IPS-20b (cell line): ENCODE measurements at regions not wholly inside any gene's neighbourhood (a gene's known extent, or its start where the extent isn't known, plus 50 kb on each side); places are given as distances from the start of the nearest gene placed in this dataset.

Experiments
- H3K27ac ChIP-seq: one replicate; pipeline ENCODE4 v1.5.1; 2013; ENCODE audit warnings: low read length
- H3K27me3 ChIP-seq: 2 replicates; pipeline ENCODE4 v1.6.1; 2013; ENCODE audit warnings: mild to moderate bottlenecking, low read length, inconsistent platforms; ENCODE audit not compliant: insufficient read depth
- H3K36me3 ChIP-seq: 2 replicates; pipeline ENCODE4 v1.6.1; 2013; ENCODE audit warnings: low read depth, mild to moderate bottlenecking, inconsistent platforms, low read length, moderate library complexity; ENCODE audit not compliant: insufficient read depth
- H3K4me1 ChIP-seq: 2 replicates; pipeline ENCODE4 v1.6.1; 2013; ENCODE audit warnings: mild to moderate bottlenecking, control low read depth, inconsistent platforms, low read length, moderate library complexity; ENCODE audit not compliant: insufficient read depth
- H3K4me3 ChIP-seq: 2 replicates; pipeline ENCODE4 v1.5.1; 2013; ENCODE audit warnings: mild to moderate bottlenecking, low read length, inconsistent platforms
- H3K9ac ChIP-seq: 2 replicates; pipeline ENCODE4 v1.6.1; 2013; ENCODE audit warnings: low read depth, mild to moderate bottlenecking, inconsistent platforms, low read length, moderate library complexity
- H3K9me3 ChIP-seq: 2 replicates; pipeline ENCODE4 v1.6.1; 2013; ENCODE audit warnings: mild to moderate bottlenecking, low read depth, low read length, inconsistent platforms; ENCODE audit not compliant: insufficient read depth

DNA sequence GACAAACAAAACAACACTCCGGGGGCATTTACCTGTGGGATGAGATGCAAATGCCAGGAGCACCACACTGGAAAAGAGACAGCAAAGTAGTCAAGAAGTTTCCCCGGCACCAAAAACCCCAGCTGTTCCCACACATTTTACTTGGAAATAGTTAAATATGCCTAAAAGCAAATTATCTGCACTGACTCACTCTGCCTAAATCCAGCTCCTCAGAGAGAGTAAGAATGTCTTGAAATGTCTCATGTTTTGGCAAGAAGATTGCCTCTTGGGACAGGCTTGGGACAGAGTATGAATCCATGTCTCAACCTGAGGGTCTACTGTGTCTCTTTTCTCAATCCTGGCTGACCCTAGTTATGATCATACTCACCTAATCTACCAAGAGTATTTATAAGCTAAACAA, 87.5 kb upstream of the RIOK3 start:
- Histone ChIP-seq H3K9me3 (no peaks in the 10 kb centered on the region), H3K27ac (no peak overlapping the region), H3K4me1 (no peaks in the 10 kb centered on the region), H3K36me3 (no peaks in the 10 kb centered on the region), H3K9ac (no peak overlapping the region), H3K4me3 (no peak overlapping the region), H3K27me3 (no peaks in the 10 kb centered on the region)

- H3K36me3 ChIP-seq = no peaks in the 10 kb centered on the region
- no peak overlapping the region for H3K9ac ChIP-seq
- no peaks in the 10 kb centered on the region for H3K4me1 ChIP-seq
- H3K27me3 ChIP-seq = no peaks in the 10 kb centered on the region
- H3K9me3 ChIP-seq = no peaks in the 10 kb centered on the region
- H3K4me3 ChIP-seq = no peak overlapping the region
- H3K27ac ChIP-seq = no peak overlapping the region
Observed at GRCh38 chr18:23369266-23369665, 83.8 kb upstream of the RIOK3 start.

DNA sequence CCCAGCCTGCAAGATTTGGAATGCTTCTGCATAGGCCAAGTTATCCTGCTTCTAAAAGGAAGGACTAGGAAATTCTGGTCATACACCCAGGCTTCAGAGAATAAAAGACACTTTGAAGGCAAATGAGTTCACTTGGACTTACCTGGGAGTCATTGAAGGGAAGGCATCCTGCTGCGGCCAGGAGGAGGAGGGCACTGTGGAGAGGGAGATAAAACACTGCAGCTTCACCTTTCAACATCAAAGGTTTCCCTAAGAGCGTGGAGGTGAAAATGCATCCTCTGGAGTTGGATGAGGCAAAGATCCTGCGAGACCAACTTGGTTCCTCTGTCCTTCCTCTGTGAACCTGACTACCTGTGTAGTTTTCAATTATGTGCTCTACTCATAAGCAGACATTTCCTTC, 79.5 kb upstream of the RIOK3 start:
- H3K4me1 ChIP-seq = no peaks in the 10 kb centered on the region
- H3K4me3 ChIP-seq = no peak overlapping the region
- H3K36me3 ChIP-seq = no peaks in the 10 kb centered on the region
- H3K27me3 ChIP-seq = no peaks in the 10 kb centered on the region
- no peak overlapping the region for H3K27ac ChIP-seq
- H3K9ac ChIP-seq = no peak overlapping the region
- no peaks in the 10 kb centered on the region for H3K9me3 ChIP-seq

- no peak overlapping the region for H3K4me3 ChIP-seq
- no peaks in the 10 kb centered on the region for H3K27me3 ChIP-seq
- no peak overlapping the region for H3K9ac ChIP-seq
- no peaks in the 10 kb centered on the region for H3K9me3 ChIP-seq
- no peaks in the 10 kb centered on the region for H3K36me3 ChIP-seq
- no peaks in the 10 kb centered on the region for H3K4me1 ChIP-seq
- H3K27ac ChIP-seq = no peak overlapping the region
Observed at GRCh38 chr18:23377669-23378301, 75.3 kb upstream of the RIOK3 start.

DNA sequence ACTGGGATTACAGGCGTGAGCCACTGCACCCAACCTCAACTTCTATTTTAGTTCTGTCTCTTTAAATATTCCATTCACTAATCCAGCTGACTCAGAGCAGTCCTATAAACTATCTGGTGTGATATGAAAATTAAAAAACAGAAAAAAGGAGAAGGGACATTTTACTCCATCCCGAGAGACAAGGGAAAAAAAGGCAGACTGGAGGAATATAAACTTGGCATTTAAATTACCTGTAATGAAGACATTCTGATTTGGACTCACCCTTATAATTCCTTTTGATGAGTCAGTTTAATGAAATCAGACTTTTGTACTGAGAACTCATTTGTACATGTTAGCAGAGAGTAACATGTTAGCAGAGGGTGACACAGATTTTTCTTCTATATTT, 74.8 kb upstream of the RIOK3 start:
- no peaks in the 10 kb centered on the region for H3K9me3 ChIP-seq
- H3K4me3 ChIP-seq = no peak overlapping the region
- H3K36me3 ChIP-seq = no peaks in the 10 kb centered on the region
- no peaks in the 10 kb centered on the region for H3K27me3 ChIP-seq
- no peak overlapping the region for H3K27ac ChIP-seq
- H3K9ac ChIP-seq = no peak overlapping the region
- no peaks in the 10 kb centered on the region for H3K4me1 ChIP-seq

DNA sequence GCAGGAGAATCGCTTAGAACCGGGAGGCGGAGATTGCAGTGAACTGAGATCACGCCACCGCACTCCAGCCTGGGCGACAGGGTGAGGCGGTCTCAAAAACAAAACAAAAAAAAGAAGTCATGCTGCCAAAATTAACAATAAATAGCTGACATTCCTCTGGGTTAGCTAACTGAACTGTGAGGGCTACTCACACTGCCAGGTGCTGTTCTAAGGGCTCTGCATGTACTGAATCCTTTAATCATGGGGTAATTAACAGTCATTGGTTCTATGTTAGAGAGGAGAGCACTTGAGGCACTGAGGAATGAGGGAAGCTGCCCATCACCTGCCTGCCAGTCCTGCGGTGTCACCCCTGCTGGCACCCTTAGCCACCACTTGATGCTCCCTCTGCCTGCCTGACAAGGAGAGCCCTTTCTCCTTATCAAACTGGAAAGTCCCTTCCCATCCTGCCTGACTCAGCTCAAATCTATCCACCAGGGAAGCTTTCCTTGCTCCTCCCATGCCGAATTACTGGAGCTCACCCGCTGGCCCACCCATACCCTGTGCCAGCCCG, 73.0 kb upstream of the RIOK3 start:
- H3K36me3 ChIP-seq = no peaks in the 10 kb centered on the region
- no peak overlapping the region for H3K9ac ChIP-seq
- no peaks in the 10 kb centered on the region for H3K9me3 ChIP-seq
- H3K4me1 ChIP-seq = no peaks in the 10 kb centered on the region
- H3K27ac ChIP-seq = no peak overlapping the region
- H3K4me3 ChIP-seq = no peak overlapping the region
- no peaks in the 10 kb centered on the region for H3K27me3 ChIP-seq

- H3K4me1 ChIP-seq = no peaks in the 10 kb centered on the region
- no peaks in the 10 kb centered on the region for H3K27me3 ChIP-seq
- H3K27ac ChIP-seq = no peak overlapping the region
- H3K9me3 ChIP-seq = no peaks in the 10 kb centered on the region
- H3K36me3 ChIP-seq = no peaks in the 10 kb centered on the region
- no peak overlapping the region for H3K4me3 ChIP-seq
- no peak overlapping the region for H3K9ac ChIP-seq
Observed at GRCh38 chr18:23380817-23381216, 72.3 kb upstream of the RIOK3 start.

- Histone ChIP-seq H3K4me1 (no peaks in the 10 kb centered on the region), H3K4me3 (no peak overlapping the region), H3K27me3 (no peaks in the 10 kb centered on the region), H3K36me3 (no peaks in the 10 kb centered on the region), H3K27ac (no peak overlapping the region), H3K9ac (no peak overlapping the region), H3K9me3 (no peaks in the 10 kb centered on the region)
Observed at GRCh38 chr18:23383494-23383893, 69.6 kb upstream of the RIOK3 start.

- H3K4me1 ChIP-seq = no peaks in the 10 kb centered on the region
- H3K4me3 ChIP-seq = no peak overlapping the region
- H3K9ac ChIP-seq = no peak overlapping the region
- H3K9me3 ChIP-seq = no peaks in the 10 kb centered on the region
- no peaks in the 10 kb centered on the region for H3K27me3 ChIP-seq
- no peaks in the 10 kb centered on the region for H3K36me3 ChIP-seq
- H3K27ac ChIP-seq = no peak overlapping the region
Observed at GRCh38 chr18:23384778-23385736, 68.0 kb upstream of the RIOK3 start.

DNA sequence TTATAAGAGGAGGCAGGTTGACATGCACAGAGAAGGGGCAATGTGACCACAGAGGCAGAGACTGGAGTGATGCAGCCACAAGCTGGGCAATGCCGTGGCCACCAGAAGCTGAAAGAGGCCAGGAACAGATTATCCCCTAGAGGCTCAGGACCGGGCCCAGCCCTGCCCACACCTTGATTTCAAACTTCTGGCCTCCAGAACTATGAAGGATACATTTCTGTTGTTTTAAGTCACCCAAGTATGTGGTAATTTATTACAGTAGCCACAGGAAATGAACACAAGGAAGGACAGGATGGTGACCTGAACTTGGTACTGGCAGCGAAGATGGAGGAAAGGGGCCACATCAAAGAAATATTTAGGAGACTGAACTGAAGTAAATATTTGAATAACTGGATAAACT, 66.8 kb upstream of the RIOK3 start:
- Histone ChIP-seq H3K9me3 (no peaks in the 10 kb centered on the region), H3K9ac (no peak overlapping the region), H3K4me3 (no peak overlapping the region), H3K36me3 (no peaks in the 10 kb centered on the region), H3K27ac (no peak overlapping the region), H3K4me1 (no peaks in the 10 kb centered on the region), H3K27me3 (no peaks in the 10 kb centered on the region)

DNA sequence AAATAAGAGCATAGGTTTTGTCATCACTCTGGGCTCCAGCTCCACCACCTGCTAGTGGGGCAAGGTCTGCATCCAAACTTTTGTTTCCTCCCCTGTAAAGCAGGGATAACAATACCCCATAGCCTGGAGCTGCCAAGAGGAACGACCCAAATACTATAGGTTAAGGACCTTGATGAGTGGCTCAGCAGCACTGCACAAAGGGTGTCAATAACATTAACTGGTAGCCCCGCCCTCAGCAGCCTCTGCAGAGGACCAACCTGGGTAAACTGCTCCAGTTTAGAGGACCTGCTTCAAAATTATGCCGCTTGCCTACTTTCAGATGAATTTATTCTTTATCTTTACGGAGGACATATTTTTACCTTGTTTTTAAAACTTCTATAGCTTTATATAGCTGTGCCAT, 65.8 kb upstream of the RIOK3 start:
- no peak overlapping the region for H3K4me3 ChIP-seq
- no peak overlapping the region for H3K9ac ChIP-seq
- no peaks in the 10 kb centered on the region for H3K4me1 ChIP-seq
- no peaks in the 10 kb centered on the region for H3K27me3 ChIP-seq
- H3K27ac ChIP-seq = no peak overlapping the region
- no peaks in the 10 kb centered on the region for H3K9me3 ChIP-seq
- no peaks in the 10 kb centered on the region for H3K36me3 ChIP-seq

GRCh38 chr18:23388357-23388756, 64.7 kb upstream of the RIOK3 start:
- Histone ChIP-seq H3K9ac (no peak overlapping the region), H3K9me3 (no peaks in the 10 kb centered on the region), H3K4me3 (no peak overlapping the region), H3K4me1 (no peaks in the 10 kb centered on the region), H3K27ac (no peak overlapping the region), H3K27me3 (no peaks in the 10 kb centered on the region), H3K36me3 (no peaks in the 10 kb centered on the region)
